Brain pericyte (primary cell): ENCODE measurements at regions not wholly inside any gene's neighbourhood (a gene's known extent, or its start where the extent isn't known, plus 50 kb on each side); places are given as distances from the start of the nearest gene placed in this dataset.

Experiments used
- DNase-seq: peaks from one replicate; pipeline ENCODE4 v3.0.0-alpha.2; 2012; ENCODE audit warnings: low read depth, low spot score

- DNase-seq: no peak
Measured at GRCh38 chr4:24060932-24061331, 171.1 kb upstream of the PPARGC1A start.

- DNase-seq: no peak
Measured at GRCh38 chr4:24059839-24060238, 170.0 kb upstream of the PPARGC1A start.

GRCh38 chr4:24057915-24058559 lies 168.2 kb upstream of the PPARGC1A start:
- no peak for DNase-seq

- DNase-seq: no peak
Measured at GRCh38 chr4:24056289-24056688, 166.4 kb upstream of the PPARGC1A start.

GRCh38 chr4:24055623-24056022 lies 165.8 kb upstream of the PPARGC1A start:
- DNase-seq: no peak

GRCh38 chr4:24054910-24055309 lies 165.1 kb upstream of the PPARGC1A start:
- no peak for DNase-seq

GRCh38 chr4:24053934-24054333 lies 164.1 kb upstream of the PPARGC1A start:
- DNase-seq: no peak

GRCh38 chr4:24044610-24045589 lies 155.1 kb upstream of the PPARGC1A start:
- DNase-seq: no peak

- DNase-seq: peak; percentile 81
Measured at GRCh38 chr4:24042094-24042493, 152.2 kb upstream of the PPARGC1A start.

GRCh38 chr4:24040811-24041210 lies 151.0 kb upstream of the PPARGC1A start:
- no peak for DNase-seq

- DNase-seq: no peak
Measured at GRCh38 chr4:24033626-24034025, 143.8 kb upstream of the PPARGC1A start.

GRCh38 chr4:24032371-24032989 lies 142.6 kb upstream of the PPARGC1A start:
- DNase-seq: no peak

- no peak for DNase-seq
Measured at GRCh38 chr4:24026596-24026995, 136.7 kb upstream of the PPARGC1A start.

GRCh38 chr4:24024605-24025004 lies 134.8 kb upstream of the PPARGC1A start:
- DNase-seq: no peak

- no peak for DNase-seq
Measured at GRCh38 chr4:24024157-24024556, 134.3 kb upstream of the PPARGC1A start.

- DNase-seq: no peak
Measured at GRCh38 chr4:24015782-24016181, 125.9 kb upstream of the PPARGC1A start.

- DNase-seq: no peak
Measured at GRCh38 chr4:24013668-24014422, 124.0 kb upstream of the PPARGC1A start.

GRCh38 chr4:24010994-24011393 lies 121.1 kb upstream of the PPARGC1A start:
- no peak for DNase-seq

GRCh38 chr4:24010573-24010972 lies 120.7 kb upstream of the PPARGC1A start:
- DNase-seq: no peak

- DNase-seq: no peak
Measured at GRCh38 chr4:24007860-24008261, 118.0 kb upstream of the PPARGC1A start.

GRCh38 chr4:24006269-24006668 lies 116.4 kb upstream of the PPARGC1A start:
- no peak for DNase-seq

- DNase-seq: no peak
Measured at GRCh38 chr4:24003926-24004325, 114.1 kb upstream of the PPARGC1A start.
